NB4 (cell line): ENCODE measurements at regions not wholly inside any gene's neighbourhood (a gene's known extent, or its start where the extent isn't known, plus 50 kb on each side); places are given as distances from the start of the nearest gene placed in this dataset.

Source experiments
- CTCF ChIP-seq: IDR thresholded peaks from one replicate; pipeline ENCODE4 v1.5.1; 2012; ENCODE audit warnings: low read depth, low read length
- MAX ChIP-seq: IDR thresholded peaks from 2 replicates; pipeline ENCODE4 v1.6.1; 2011; ENCODE audit warnings: low read depth, low read length
- MYC ChIP-seq: IDR thresholded peaks from 2 replicates; pipeline ENCODE4 v1.6.1; 2011; ENCODE audit warnings: low read depth, low read length
- POLR2A ChIP-seq: IDR thresholded peaks from 2 replicates; pipeline ENCODE4 v1.6.1; 2011; ENCODE audit warnings: mild to moderate bottlenecking; ENCODE audit not compliant: insufficient read length; ENCODE audit errors: extremely low read depth

GRCh38 chr5:125597338-125597737 lies 825.9 kb upstream of the GRAMD2B start:
- TF ChIP-seq CTCF (no peak), POLR2A (no peak), MAX (no peak), MYC (no peak)
